ENCODE measurements at regions not wholly inside any gene's neighbourhood (a gene's known extent, or its start where the extent isn't known, plus 50 kb on each side); places are given as distances from the start of the nearest gene placed in this dataset.

DNA sequence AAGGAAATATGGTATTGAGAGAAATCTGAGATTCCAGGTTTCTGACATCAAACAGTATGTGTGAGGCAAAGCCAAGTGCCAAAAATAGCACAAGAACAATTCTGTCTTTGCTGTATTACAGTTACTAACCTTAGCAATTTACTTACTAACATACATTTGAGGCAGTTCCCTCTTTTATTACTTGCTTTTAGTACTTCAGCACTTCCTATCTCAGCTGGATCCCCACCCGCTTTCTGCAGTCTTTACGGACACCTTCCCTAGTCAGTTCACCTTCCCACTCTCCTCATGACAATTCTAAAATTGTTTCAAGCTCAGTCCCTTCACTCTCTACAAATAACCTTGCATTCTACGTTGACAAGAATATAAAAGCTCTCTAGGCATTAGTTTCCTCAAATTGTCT, 79.2 kb downstream of the ELAPOR2 start:
- no peak overlapping the region for H3K27ac Mint-ChIP-seq
- H3K9me3 Mint-ChIP-seq = peaks cover 14% of the 10 kb centered on the region
- peaks cover 29% of the 10 kb centered on the region for H3K4me1 Mint-ChIP-seq (ENCODE audit: low read depth)
- TF ChIP-seq CTCF (IDR thresholded peaks at IDR 0.05) = no peak
- ChIA-PET POLR2A (interaction anchor here (1.4 kb wide), 1 partner anchor 11 kb away, joined by 4 read pairs; no protein-coding TSS in a partner anchor), CTCF (interaction anchor here (1.2 to 1.6 kb wide), 3 partner anchors 9 to 79 kb away, joined by 3 to 5 read pairs (median 4); partner anchors contain the start of gene ELAPOR2)
- no peaks in the 10 kb centered on the region for H3K27me3 Mint-ChIP-seq
- H3K4me3 Mint-ChIP-seq = no peak overlapping the region
- intact Hi-C loops (cut with micrococcal nuclease) = no loop called here
- ATAC-seq (no peak), DNase-seq (no peak)
- no peaks in the 10 kb centered on the region for H3K36me3 Mint-ChIP-seq (ENCODE audit: low read depth)

DNA sequence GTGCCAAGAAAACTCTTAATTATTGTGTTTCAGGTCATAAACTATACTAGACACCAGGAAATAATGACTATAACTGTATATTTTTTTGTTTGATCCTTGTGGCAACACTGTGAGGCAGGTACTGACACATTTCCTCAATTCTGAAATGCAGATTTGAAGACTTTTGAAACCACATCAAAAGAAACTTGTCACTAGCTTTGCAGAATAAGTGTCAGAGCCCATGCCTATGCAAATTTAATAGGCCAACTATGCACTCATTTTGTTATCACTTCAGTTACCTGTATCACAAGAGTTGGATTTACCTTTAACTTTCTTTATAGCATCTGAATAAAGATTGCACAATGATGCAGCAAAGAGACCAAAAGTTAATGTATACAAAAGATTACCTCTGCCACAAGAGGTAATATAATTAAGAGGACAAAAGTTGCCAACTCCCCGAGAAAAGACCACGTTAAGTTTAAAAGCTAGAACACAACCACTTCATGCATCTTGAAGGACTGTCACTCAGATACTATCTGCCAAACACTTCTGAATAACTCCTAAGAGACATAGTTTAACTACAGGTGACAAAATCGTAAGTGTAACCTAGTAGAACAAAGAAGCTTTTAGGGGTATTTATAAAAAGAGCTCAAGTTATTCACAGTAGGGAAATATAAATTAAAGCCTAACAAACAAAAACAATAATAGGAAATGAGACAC, 80.5 kb downstream of the ELAPOR2 start:
- no peak for TF ChIP-seq CTCF (IDR thresholded peaks at IDR 0.05)
- H3K4me1 Mint-ChIP-seq (ENCODE audit: low read depth) = peaks cover 29% of the 10 kb centered on the region
- CTCF ChIA-PET = interaction anchor here (1.2 to 1.4 kb wide), 4 partner anchors 22 to 80 kb away, joined by 3 to 5 read pairs (median 3); partner anchors contain the start of gene ELAPOR2
- DNase-seq (peak; percentile 15), ATAC-seq (peak; percentile 91)
- intact Hi-C loops (cut with micrococcal nuclease) = no loop called here
- H3K27ac Mint-ChIP-seq = no peak overlapping the region
- peaks cover 4% of the 10 kb centered on the region for H3K9me3 Mint-ChIP-seq
- H3K27me3 Mint-ChIP-seq = no peaks in the 10 kb centered on the region
- POLR2A ChIA-PET = interaction anchor here (0.7 to 1.4 kb wide), 4 partner anchors 9 to 239 kb away, joined by 3 to 4 read pairs (median 4); partner anchors contain the start of gene DMTF1
- no peak overlapping the region for H3K4me3 Mint-ChIP-seq
- H3K36me3 Mint-ChIP-seq (ENCODE audit: low read depth) = no peaks in the 10 kb centered on the region

DNA sequence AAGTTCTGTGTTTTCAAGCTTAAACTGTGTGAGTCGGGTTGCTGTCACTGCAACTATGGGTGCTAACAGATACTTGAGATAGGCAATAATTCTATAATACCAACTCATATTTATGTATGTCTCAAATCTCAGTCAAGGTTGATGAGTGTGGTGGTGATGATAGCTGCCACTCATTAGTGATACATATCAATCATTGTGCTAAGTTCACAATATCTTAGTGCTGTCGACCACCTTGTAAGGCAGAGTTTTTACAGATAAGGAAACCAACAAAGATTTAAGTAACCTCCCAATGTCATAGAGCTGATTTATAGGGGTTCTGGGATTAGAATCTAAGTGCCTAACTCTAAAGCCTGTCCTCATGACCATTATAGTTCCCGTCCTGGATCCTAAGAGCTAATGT, 82.5 kb downstream of the ELAPOR2 start:
- ATAC-seq (no peak), DNase-seq (no peak)
- intact Hi-C loops (cut with micrococcal nuclease) = no loop called here
- no peak for TF ChIP-seq CTCF (IDR thresholded peaks at IDR 0.05)
- ChIA-PET CTCF (no interaction called here), POLR2A (interaction anchor here (0.9 kb wide), 1 partner anchor 33 kb away, joined by 3 read pairs; no protein-coding TSS in a partner anchor)
- Mint-ChIP-seq H3K4me1 (ENCODE audit: low read depth) (peaks cover 31% of the 10 kb centered on the region), H3K9me3 (no peaks in the 10 kb centered on the region), H3K27ac (no peak overlapping the region), H3K4me3 (no peak overlapping the region), H3K27me3 (no peaks in the 10 kb centered on the region), H3K36me3 (ENCODE audit: low read depth) (no peaks in the 10 kb centered on the region)

GRCh38 chr7:86975914-86976313, 83.5 kb downstream of the ELAPOR2 start:
- intact Hi-C loops (cut with micrococcal nuclease) = no loop called here
- ChIA-PET CTCF (interaction anchor here (1.2 kb wide), 1 partner anchor 60 kb away, joined by 3 read pairs; no protein-coding TSS in a partner anchor), POLR2A (no interaction called here)
- DNase-seq (no peak), ATAC-seq (no peak)
- Mint-ChIP-seq H3K36me3 (ENCODE audit: low read depth) (no peaks in the 10 kb centered on the region), H3K27me3 (no peaks in the 10 kb centered on the region), H3K9me3 (no peaks in the 10 kb centered on the region), H3K4me1 (ENCODE audit: low read depth) (peaks cover 34% of the 10 kb centered on the region), H3K4me3 (no peak overlapping the region), H3K27ac (no peak overlapping the region)
- no peak for TF ChIP-seq CTCF (IDR thresholded peaks at IDR 0.05)

DNA sequence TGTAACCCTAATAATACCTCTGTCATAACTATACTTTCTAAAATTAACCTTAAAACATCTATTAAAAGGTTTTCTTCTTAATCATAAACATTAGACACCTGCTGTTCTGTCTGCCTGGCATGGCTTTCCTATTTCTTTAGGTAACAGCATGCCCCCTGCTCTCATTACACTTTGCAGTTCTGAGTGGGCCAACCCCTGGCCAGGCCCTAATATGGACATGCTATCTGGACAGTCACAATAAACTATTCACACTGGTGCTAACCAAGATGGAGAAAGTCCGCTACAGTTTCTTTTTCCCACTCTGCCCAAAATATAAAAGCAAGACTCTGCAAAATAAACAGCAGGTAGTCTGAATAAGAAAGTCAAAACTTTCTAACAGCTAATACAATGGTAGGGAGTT, 84.0 kb downstream of the ELAPOR2 start:
- intact Hi-C loops (cut with micrococcal nuclease) = no loop called here
- ChIA-PET CTCF (interaction anchor here (1.2 kb wide), 1 partner anchor 61 kb away, joined by 3 read pairs; no protein-coding TSS in a partner anchor), POLR2A (interaction anchor here (0.5 kb wide), 1 partner anchor 23 kb away, joined by 3 read pairs; no protein-coding TSS in a partner anchor)
- Mint-ChIP-seq H3K27me3 (no peaks in the 10 kb centered on the region), H3K9me3 (no peaks in the 10 kb centered on the region), H3K27ac (no peak overlapping the region), H3K4me3 (no peak overlapping the region), H3K4me1 (ENCODE audit: low read depth) (peaks cover 30% of the 10 kb centered on the region), H3K36me3 (ENCODE audit: low read depth) (no peaks in the 10 kb centered on the region)
- ATAC-seq (no peak), DNase-seq (no peak)
- no peak for TF ChIP-seq CTCF (IDR thresholded peaks at IDR 0.05)
